GM12878 (cell line): ENCODE measurements at regions not wholly inside any gene's neighbourhood (a gene's known extent, or its start where the extent isn't known, plus 50 kb on each side); places are given as distances from the start of the nearest gene placed in this dataset.

Source experiments
- CBX5 ChIP-seq: sonication (generic); IDR thresholded peaks from 2 replicates; pipeline ENCODE4 v1.6.1; 2016; ENCODE audit warnings: low read depth, moderate library complexity, mild to moderate bottlenecking, inconsistent platforms
- CEBPB ChIP-seq, 2 experiments: fragments of 150-350 bp in 1 of 2; IDR thresholded peaks; 2 replicates each; pipeline ENCODE4 v1.6.1; 2012 to 2014; ENCODE audit warnings: low read depth in 2 of 2, low read length in 2 of 2, borderline replicate concordance in 1 of 2, inconsistent platforms in 1 of 2
- CHD1 ChIP-seq: IDR thresholded peaks from 2 replicates; pipeline ENCODE4 v1.6.1; 2012; ENCODE audit warnings: low read depth, low read length, improper control_type of control experiment
- FOS ChIP-seq: IDR thresholded peaks from 3 replicates; pipeline ENCODE4 v1.6.1; 2011; ENCODE audit warnings: borderline replicate concordance; ENCODE audit not compliant: insufficient read length; ENCODE audit errors: extremely low read depth
- HDAC6 ChIP-seq: fragments of 200-600 bp; sonication (generic); IDR thresholded peaks from one replicate; pipeline ENCODE4 v1.8.0; 2017; ENCODE audit warnings: antibody characterized with exemption; ENCODE audit not compliant: unreplicated experiment
- LARP7 ChIP-seq: fragments of 450-650 bp; IDR thresholded peaks from 2 replicates; pipeline ENCODE4 v1.6.1; 2017; ENCODE audit warnings: mild to moderate bottlenecking
- MXI1 ChIP-seq: fragments of 150-350 bp; IDR thresholded peaks from 2 replicates; pipeline ENCODE4 v1.6.1; 2011; ENCODE audit warnings: low read depth, mild to moderate bottlenecking, inconsistent platforms, low read length, improper control_type of control experiment
- NFYA ChIP-seq: IDR thresholded peaks from 2 replicates; pipeline ENCODE4 v1.6.1; 2011; ENCODE audit warnings: low read depth, mild to moderate bottlenecking, low read length, improper control_type of control experiment, borderline replicate concordance
- RBBP5 ChIP-seq: fragments of 200-600 bp; sonication (generic); conservative IDR thresholded peaks from 2 replicates; pipeline ENCODE4 v1.6.1; 2016
- RUNX3 ChIP-seq: IDR thresholded peaks from 2 replicates; pipeline ENCODE4 v1.6.1; 2012; ENCODE audit warnings: low read length, inconsistent platforms
- TCF3 ChIP-seq: IDR thresholded peaks from 2 replicates; pipeline ENCODE4 v1.6.1; 2012; ENCODE audit warnings: low read depth, mild to moderate bottlenecking, low read length, borderline replicate concordance; ENCODE audit not compliant: insufficient read depth
- TF ChIP-seq, protein P1 (sequence below): IDR thresholded peaks from 2 replicates; pipeline ENCODE4 v1.6.1; 2012; ENCODE audit warnings: low read depth, low read length, improper control_type of control experiment
- TF ChIP-seq, protein P2 (sequence below): IDR thresholded peaks from 2 replicates; pipeline ENCODE4 v1.6.1; 2012; ENCODE audit warnings: improper control_type of control experiment, low read depth, low read length; ENCODE audit not compliant: insufficient replicate concordance
- TF ChIP-seq, protein P3 (sequence below): fragments of 450-650 bp; formaldehyde crosslinking; IDR thresholded peaks from 2 replicates; pipeline ENCODE4 v1.5.0; 2022; ENCODE audit warnings: mild to moderate bottlenecking, missing genetic modification characterization

DNA sequence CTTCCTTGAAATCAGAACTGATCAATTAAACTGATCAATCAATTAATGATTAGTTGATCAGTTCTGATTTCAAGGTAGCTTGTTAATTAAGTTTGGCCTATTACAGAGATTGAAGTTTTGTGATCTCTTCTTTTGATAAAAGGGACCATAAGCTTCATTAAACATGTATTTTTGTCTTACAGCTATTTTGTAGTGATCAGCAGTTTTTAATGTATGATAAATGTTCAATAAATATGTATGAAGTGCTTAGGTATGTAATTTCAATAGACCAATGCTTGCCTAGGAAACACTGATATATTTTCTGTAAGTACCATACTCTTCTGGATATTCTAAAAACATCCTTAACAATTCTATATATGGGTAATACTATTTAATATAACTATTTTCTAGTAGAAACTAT is 569.6 kb downstream of the BRINP3 start (continued):
- TF ChIP-seq, protein P1, sequence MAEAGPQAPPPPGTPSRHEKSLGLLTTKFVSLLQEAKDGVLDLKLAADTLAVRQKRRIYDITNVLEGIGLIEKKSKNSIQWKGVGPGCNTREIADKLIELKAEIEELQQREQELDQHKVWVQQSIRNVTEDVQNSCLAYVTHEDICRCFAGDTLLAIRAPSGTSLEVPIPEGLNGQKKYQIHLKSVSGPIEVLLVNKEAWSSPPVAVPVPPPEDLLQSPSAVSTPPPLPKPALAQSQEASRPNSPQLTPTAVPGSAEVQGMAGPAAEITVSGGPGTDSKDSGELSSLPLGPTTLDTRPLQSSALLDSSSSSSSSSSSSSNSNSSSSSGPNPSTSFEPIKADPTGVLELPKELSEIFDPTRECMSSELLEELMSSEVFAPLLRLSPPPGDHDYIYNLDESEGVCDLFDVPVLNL, result no peak
- TF ChIP-seq, protein P2, sequence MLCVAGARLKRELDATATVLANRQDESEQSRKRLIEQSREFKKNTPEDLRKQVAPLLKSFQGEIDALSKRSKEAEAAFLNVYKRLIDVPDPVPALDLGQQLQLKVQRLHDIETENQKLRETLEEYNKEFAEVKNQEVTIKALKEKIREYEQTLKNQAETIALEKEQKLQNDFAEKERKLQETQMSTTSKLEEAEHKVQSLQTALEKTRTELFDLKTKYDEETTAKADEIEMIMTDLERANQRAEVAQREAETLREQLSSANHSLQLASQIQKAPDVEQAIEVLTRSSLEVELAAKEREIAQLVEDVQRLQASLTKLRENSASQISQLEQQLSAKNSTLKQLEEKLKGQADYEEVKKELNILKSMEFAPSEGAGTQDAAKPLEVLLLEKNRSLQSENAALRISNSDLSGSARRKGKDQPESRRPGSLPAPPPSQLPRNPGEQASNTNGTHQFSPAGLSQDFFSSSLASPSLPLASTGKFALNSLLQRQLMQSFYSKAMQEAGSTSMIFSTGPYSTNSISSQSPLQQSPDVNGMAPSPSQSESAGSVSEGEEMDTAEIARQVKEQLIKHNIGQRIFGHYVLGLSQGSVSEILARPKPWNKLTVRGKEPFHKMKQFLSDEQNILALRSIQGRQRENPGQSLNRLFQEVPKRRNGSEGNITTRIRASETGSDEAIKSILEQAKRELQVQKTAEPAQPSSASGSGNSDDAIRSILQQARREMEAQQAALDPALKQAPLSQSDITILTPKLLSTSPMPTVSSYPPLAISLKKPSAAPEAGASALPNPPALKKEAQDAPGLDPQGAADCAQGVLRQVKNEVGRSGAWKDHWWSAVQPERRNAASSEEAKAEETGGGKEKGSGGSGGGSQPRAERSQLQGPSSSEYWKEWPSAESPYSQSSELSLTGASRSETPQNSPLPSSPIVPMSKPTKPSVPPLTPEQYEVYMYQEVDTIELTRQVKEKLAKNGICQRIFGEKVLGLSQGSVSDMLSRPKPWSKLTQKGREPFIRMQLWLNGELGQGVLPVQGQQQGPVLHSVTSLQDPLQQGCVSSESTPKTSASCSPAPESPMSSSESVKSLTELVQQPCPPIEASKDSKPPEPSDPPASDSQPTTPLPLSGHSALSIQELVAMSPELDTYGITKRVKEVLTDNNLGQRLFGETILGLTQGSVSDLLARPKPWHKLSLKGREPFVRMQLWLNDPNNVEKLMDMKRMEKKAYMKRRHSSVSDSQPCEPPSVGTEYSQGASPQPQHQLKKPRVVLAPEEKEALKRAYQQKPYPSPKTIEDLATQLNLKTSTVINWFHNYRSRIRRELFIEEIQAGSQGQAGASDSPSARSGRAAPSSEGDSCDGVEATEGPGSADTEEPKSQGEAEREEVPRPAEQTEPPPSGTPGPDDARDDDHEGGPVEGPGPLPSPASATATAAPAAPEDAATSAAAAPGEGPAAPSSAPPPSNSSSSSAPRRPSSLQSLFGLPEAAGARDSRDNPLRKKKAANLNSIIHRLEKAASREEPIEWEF, result no peak
- TF ChIP-seq HDAC6, result no peak
- no peak for TF ChIP-seq RBBP5
- no peak for TF ChIP-seq CBX5
- TF ChIP-seq, protein P3, sequence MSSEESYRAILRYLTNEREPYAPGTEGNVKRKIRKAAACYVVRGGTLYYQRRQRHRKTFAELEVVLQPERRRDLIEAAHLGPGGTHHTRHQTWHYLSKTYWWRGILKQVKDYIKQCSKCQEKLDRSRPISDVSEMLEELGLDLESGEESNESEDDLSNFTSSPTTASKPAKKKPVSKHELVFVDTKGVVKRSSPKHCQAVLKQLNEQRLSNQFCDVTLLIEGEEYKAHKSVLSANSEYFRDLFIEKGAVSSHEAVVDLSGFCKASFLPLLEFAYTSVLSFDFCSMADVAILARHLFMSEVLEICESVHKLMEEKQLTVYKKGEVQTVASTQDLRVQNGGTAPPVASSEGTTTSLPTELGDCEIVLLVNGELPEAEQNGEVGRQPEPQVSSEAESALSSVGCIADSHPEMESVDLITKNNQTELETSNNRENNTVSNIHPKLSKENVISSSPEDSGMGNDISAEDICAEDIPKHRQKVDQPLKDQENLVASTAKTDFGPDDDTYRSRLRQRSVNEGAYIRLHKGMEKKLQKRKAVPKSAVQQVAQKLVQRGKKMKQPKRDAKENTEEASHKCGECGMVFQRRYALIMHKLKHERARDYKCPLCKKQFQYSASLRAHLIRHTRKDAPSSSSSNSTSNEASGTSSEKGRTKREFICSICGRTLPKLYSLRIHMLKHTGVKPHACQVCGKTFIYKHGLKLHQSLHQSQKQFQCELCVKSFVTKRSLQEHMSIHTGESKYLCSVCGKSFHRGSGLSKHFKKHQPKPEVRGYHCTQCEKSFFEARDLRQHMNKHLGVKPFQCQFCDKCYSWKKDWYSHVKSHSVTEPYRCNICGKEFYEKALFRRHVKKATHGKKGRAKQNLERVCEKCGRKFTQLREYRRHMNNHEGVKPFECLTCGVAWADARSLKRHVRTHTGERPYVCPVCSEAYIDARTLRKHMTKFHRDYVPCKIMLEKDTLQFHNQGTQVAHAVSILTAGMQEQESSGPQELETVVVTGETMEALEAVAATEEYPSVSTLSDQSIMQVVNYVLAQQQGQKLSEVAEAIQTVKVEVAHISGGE, result no peak
- TF ChIP-seq LARP7, result no peak
- no peak for TF ChIP-seq CHD1
- TF ChIP-seq MXI1, result no peak
- no peak for TF ChIP-seq RUNX3
- no peak for TF ChIP-seq TCF3
- TF ChIP-seq NFYA, result no peak
- TF ChIP-seq FOS, result no peak
- no peak for TF ChIP-seq CEBPB (IDR thresholded peaks at IDR 0.05; ENCODE audit: borderline replicate concordance in 1 of 2, low read depth in 2 of 2, low read length in 2 of 2)
- TF ChIP-seq, all 136 proteins: peak for 0
